Neural progenitor cell (in vitro differentiated cells): ENCODE measurements at regions not wholly inside any gene's neighbourhood (a gene's known extent, or its start where the extent isn't known, plus 50 kb on each side); places are given as distances from the start of the nearest gene placed in this dataset.

Source experiments
- DNase-seq: peaks from one replicate; pipeline ENCODE4 v3.0.0-alpha.2; 2016; ENCODE audit warnings: low spot score
- H2AFZ ChIP-seq: fragments of 200-600 bp; sonication (generic); replicated peaks from 2 replicates; pipeline ENCODE4 v1.6.1; 2016; ENCODE audit warnings: antibody characterized with exemption
- H3F3A ChIP-seq: fragments of 200-600 bp; sonication (generic); 2 replicates; pipeline ENCODE4 v1.6.1; 2016; ENCODE audit warnings: antibody characterized with exemption, low read depth
- H3K27ac ChIP-seq: fragments of 200-600 bp; sonication (generic); 2 replicates; pipeline ENCODE4 v1.5.1; 2016; ENCODE audit warnings: mild to moderate bottlenecking
- H3K27me3 ChIP-seq: fragments of 200-600 bp; sonication (generic); 2 replicates; pipeline ENCODE4 v1.6.1; 2016; ENCODE audit warnings: mild to moderate bottlenecking, moderate library complexity
- H3K36me3 ChIP-seq: fragments of 200-600 bp; sonication (generic); 2 replicates; pipeline ENCODE4 v1.5.1; 2016
- H3K4me1 ChIP-seq: fragments of 200-600 bp; sonication (generic); 2 replicates; pipeline ENCODE4 v1.6.1; 2016; ENCODE audit warnings: mixed run types
- H3K4me2 ChIP-seq: fragments of 200-600 bp; sonication (generic); 2 replicates; pipeline ENCODE4 v1.6.1; 2016
- H3K4me3 ChIP-seq: fragments of 200-600 bp; sonication (generic); 2 replicates; pipeline ENCODE4 v1.5.1; 2016
- H3K79me2 ChIP-seq: fragments of 200-600 bp; sonication (generic); 2 replicates; pipeline ENCODE4 v1.6.1; 2016; ENCODE audit warnings: low read depth
- H3K9ac ChIP-seq: fragments of 200-600 bp; sonication (generic); 2 replicates; pipeline ENCODE4 v1.6.1; 2016
- H3K9me3 ChIP-seq: fragments of 200-600 bp; sonication (generic); 2 replicates; pipeline ENCODE4 v1.5.1; 2016; ENCODE audit warnings: low read depth
- H4K20me1 ChIP-seq: fragments of 200-600 bp; sonication (generic); 2 replicates; pipeline ENCODE4 v1.6.1; 2016; ENCODE audit warnings: low read depth
- H3K27ac Mint-ChIP-seq: 3 replicates; pipeline ENCODE4 v1.8.0; 2021; ENCODE audit warnings: mixed read lengths
- H3K27me3 Mint-ChIP-seq: 2 replicates; pipeline ENCODE4 v1.8.0; 2022; ENCODE audit warnings: low read depth, mild to moderate bottlenecking, inconsistent platforms, moderate library complexity, mixed read lengths; ENCODE audit not compliant: insufficient read depth
- H3K36me3 Mint-ChIP-seq: 3 replicates; pipeline ENCODE4 v1.8.0; 2021; ENCODE audit warnings: mixed read lengths
- H3K4me1 Mint-ChIP-seq: 3 replicates; pipeline ENCODE4 v1.8.0; 2021; ENCODE audit warnings: mixed read lengths
- H3K4me3 Mint-ChIP-seq: 3 replicates; pipeline ENCODE4 v1.8.0; 2021; ENCODE audit warnings: mild to moderate bottlenecking, moderate library complexity, mixed read lengths
- H3K9me3 Mint-ChIP-seq: 3 replicates; pipeline ENCODE4 v1.8.0; 2020; ENCODE audit warnings: mixed read lengths
- CTCF ChIP-seq: fragments of 200-600 bp; sonication (generic); IDR thresholded peaks from 2 replicates; pipeline ENCODE4 v1.5.1; 2017; ENCODE audit warnings: antibody characterized with exemption, mild to moderate bottlenecking
- EZH2 ChIP-seq: fragments of 200-600 bp; sonication (generic); IDR thresholded peaks from 2 replicates; pipeline ENCODE4 v1.6.1; 2017; ENCODE audit warnings: antibody characterized with exemption, mild to moderate bottlenecking, moderate library complexity
- EZH2phosphoT487 ChIP-seq: fragments of 200-600 bp; sonication (generic); IDR thresholded peaks from 2 replicates; pipeline ENCODE4 v1.6.1; 2017; ENCODE audit warnings: antibody characterized with exemption

- Mint-ChIP-seq H3K27me3 (peaks cover 4% of the 10 kb centered on the region), H3K36me3 (no peaks in the 10 kb centered on the region), H3K4me3 (no peak overlapping the region), H3K9me3 (peaks cover 8% of the 10 kb centered on the region), H3K4me1 (peaks cover 10% of the 10 kb centered on the region), H3K27ac (no peak overlapping the region)
- Histone ChIP-seq H3K4me2 (no peak overlapping the region), H3K27ac (no peak overlapping the region), H3F3A (no peaks in the 10 kb centered on the region), H3K36me3 (no peaks in the 10 kb centered on the region), H3K27me3 (no peaks in the 10 kb centered on the region), H3K79me2 (no peaks in the 10 kb centered on the region), H3K4me3 (no peak overlapping the region), H3K4me1 (peaks cover 4% of the 10 kb centered on the region), H4K20me1 (no peaks in the 10 kb centered on the region), H2AFZ (no peak overlapping the region), H3K9me3 (no peaks in the 10 kb centered on the region), H3K9ac (no peak overlapping the region)
- no peak for TF ChIP-seq EZH2phosphoT487
- no peak for TF ChIP-seq CTCF
- no peak for TF ChIP-seq EZH2
- DNase-seq = no peak
These were observed 633.5 kb downstream of the BCOR start for GRCh38 chrX:39464253-39464652.

GRCh38 chrX:39465467-39465866 lies 632.3 kb downstream of the BCOR start:
- Histone ChIP-seq H4K20me1 (no peaks in the 10 kb centered on the region), H3K36me3 (no peaks in the 10 kb centered on the region), H3K4me3 (no peak overlapping the region), H3K27ac (no peak overlapping the region), H2AFZ (no peak overlapping the region), H3K9ac (no peak overlapping the region), H3K79me2 (no peaks in the 10 kb centered on the region), H3K4me2 (no peak overlapping the region), H3K27me3 (no peaks in the 10 kb centered on the region), H3K9me3 (no peaks in the 10 kb centered on the region), H3F3A (no peaks in the 10 kb centered on the region), H3K4me1 (peaks cover 5% of the 10 kb centered on the region)
- peaks cover 8% of the 10 kb centered on the region for H3K9me3 Mint-ChIP-seq
- DNase-seq = no peak
- H3K4me1 Mint-ChIP-seq = peaks cover 8% of the 10 kb centered on the region
- peaks cover 4% of the 10 kb centered on the region for H3K27me3 Mint-ChIP-seq
- no peak for TF ChIP-seq EZH2
- TF ChIP-seq CTCF = no peak
- TF ChIP-seq EZH2phosphoT487 = no peak
- H3K27ac Mint-ChIP-seq = no peak overlapping the region
- no peaks in the 10 kb centered on the region for H3K36me3 Mint-ChIP-seq
- no peak overlapping the region for H3K4me3 Mint-ChIP-seq

GRCh38 chrX:39465906-39466305 lies 631.9 kb downstream of the BCOR start:
- no peaks in the 10 kb centered on the region for H3K36me3 Mint-ChIP-seq

More at GRCh38 chrX:39465906-39466305, 631.9 kb downstream of the BCOR start:
- no peak overlapping the region for H2AFZ ChIP-seq
- H3K9ac ChIP-seq = no peak overlapping the region
- no peaks in the 10 kb centered on the region for H3K27me3 ChIP-seq
- H3K4me2 ChIP-seq = no peak overlapping the region
- Mint-ChIP-seq H3K4me1 (peaks cover 9% of the 10 kb centered on the region), H3K27ac (no peak overlapping the region), H3K27me3 (peaks cover 4% of the 10 kb centered on the region), H3K4me3 (no peak overlapping the region), H3K9me3 (peaks cover 8% of the 10 kb centered on the region)
- no peak overlapping the region for H3K27ac ChIP-seq
- TF ChIP-seq CTCF (no peak), EZH2phosphoT487 (no peak), EZH2 (no peak)
- no peak for DNase-seq
- no peaks in the 10 kb centered on the region for H4K20me1 ChIP-seq
- no peaks in the 10 kb centered on the region for H3K79me2 ChIP-seq
- peaks cover 5% of the 10 kb centered on the region for H3K4me1 ChIP-seq
- no peaks in the 10 kb centered on the region for H3F3A ChIP-seq
- H3K36me3 ChIP-seq = no peaks in the 10 kb centered on the region
- H3K4me3 ChIP-seq = no peak overlapping the region
- no peaks in the 10 kb centered on the region for H3K9me3 ChIP-seq
